SU-DHL-6 (cell line): ENCODE measurements at regions not wholly inside any gene's neighbourhood (a gene's known extent, or its start where the extent isn't known, plus 50 kb on each side); places are given as distances from the start of the nearest gene placed in this dataset.

ENCODE experiments used
- H2AFZ ChIP-seq: fragments of 200-600 bp; sonication (generic); 2 replicates; pipeline ENCODE4 v1.6.1; 2014; ENCODE audit warnings: low read depth, mild to moderate bottlenecking, moderate library complexity, mixed read lengths, antibody characterized with exemption, low read length; ENCODE audit not compliant: severe bottlenecking
- H3F3A ChIP-seq: fragments of 200-600 bp; shearing (Covaris generic); 2 replicates; pipeline ENCODE4 v1.6.0; 2016; ENCODE audit warnings: antibody characterized with exemption, mild to moderate bottlenecking; ENCODE audit not compliant: insufficient read depth
- H3K27ac ChIP-seq: fragments of 200-600 bp; sonication (generic); 2 replicates; pipeline ENCODE4 v1.5.1; 2016; ENCODE audit warnings: low read depth, mild to moderate bottlenecking, low read length, moderate library complexity, mixed read lengths
- H3K27me3 ChIP-seq: fragments of 200-600 bp; sonication (generic), shearing (Covaris generic); 2 replicates; pipeline ENCODE4 v1.6.0; 2014; ENCODE audit warnings: mild to moderate bottlenecking, low read length
- H3K36me3 ChIP-seq: fragments of 200-600 bp; sonication (generic); 2 replicates; pipeline ENCODE4 v1.6.1; 2014; ENCODE audit warnings: mild to moderate bottlenecking, low read length, mixed read lengths
- H3K4me2 ChIP-seq: fragments of 300-600, 200-600 bp; shearing (Covaris generic), sonication (generic); 2 replicates; pipeline ENCODE4 v1.6.0; 2014; ENCODE audit warnings: low read length, low read depth, mild to moderate bottlenecking; ENCODE audit not compliant: poor library complexity, severe bottlenecking
- H3K4me3 ChIP-seq: fragments of 200-600 bp; sonication (generic); 2 replicates; pipeline ENCODE4 v1.5.1; 2014; ENCODE audit warnings: antibody characterized with exemption, low read length, mild to moderate bottlenecking, mixed read lengths; ENCODE audit not compliant: insufficient read depth, poor library complexity, severe bottlenecking
- H3K79me2 ChIP-seq: fragments of 200-600 bp; sonication (generic); 2 replicates; pipeline ENCODE4 v1.6.1; 2014; ENCODE audit warnings: mild to moderate bottlenecking, low read length, moderate library complexity; ENCODE audit not compliant: insufficient read depth
- H3K9ac ChIP-seq: fragments of 200-600 bp; sonication (generic); 2 replicates; pipeline ENCODE4 v1.7.0; 2014; ENCODE audit warnings: mild to moderate bottlenecking, low read length
- H3K9me2 ChIP-seq: fragments of 200-600 bp; sonication (generic); replicated peaks from 2 replicates; pipeline ENCODE4 v1.6.1; 2014; ENCODE audit warnings: low read length; ENCODE audit not compliant: insufficient read depth
- H3K9me3 ChIP-seq: fragments of 200-600 bp; sonication (generic); 2 replicates; pipeline ENCODE4 v1.6.1; 2014; ENCODE audit warnings: low read length, mixed read lengths; ENCODE audit not compliant: insufficient read depth
- H4K20me1 ChIP-seq: fragments of 200-600 bp; sonication (generic); 2 replicates; pipeline ENCODE4 v1.6.1; 2014; ENCODE audit warnings: low read depth, mild to moderate bottlenecking, antibody characterized with exemption, low read length, moderate library complexity, mixed read lengths
- CTCF ChIP-seq: fragments of 200-600 bp; sonication (generic); IDR thresholded peaks from one replicate; pipeline ENCODE4 v1.5.1; 2017; ENCODE audit warnings: antibody characterized with exemption, mild to moderate bottlenecking, low read length, moderate library complexity; ENCODE audit not compliant: insufficient read depth, poor library complexity, severe bottlenecking
- EZH2phosphoT487 ChIP-seq: fragments of 200-600 bp; sonication (generic), shearing (Covaris generic); conservative IDR thresholded peaks from 2 replicates; pipeline ENCODE4 v1.6.1; 2018; ENCODE audit warnings: mild to moderate bottlenecking, antibody characterized with exemption, low read length, moderate library complexity, mixed read lengths

- Histone ChIP-seq H3K4me2 (no peak overlapping the region), H3K9ac (no peak overlapping the region), H3K27ac (no peak overlapping the region), H3F3A (no peaks in the 10 kb centered on the region), H3K36me3 (no peaks in the 10 kb centered on the region), H2AFZ (no peak overlapping the region), H4K20me1 (no peaks in the 10 kb centered on the region), H3K9me2 (no peaks in the 10 kb centered on the region), H3K79me2 (no peaks in the 10 kb centered on the region), H3K27me3 (no peaks in the 10 kb centered on the region), H3K9me3 (no peaks in the 10 kb centered on the region), H3K4me3 (no peak overlapping the region)
- TF ChIP-seq EZH2phosphoT487 (no peak), CTCF (no peak)
These were observed 107.8 kb upstream of the CD93 start for GRCh38 chr20:23193801-23194384.

GRCh38 chr20:23192469-23192868 is 106.3 kb upstream of the CD93 start:
- Histone ChIP-seq H3K79me2 (no peaks in the 10 kb centered on the region), H3K9ac (no peak overlapping the region), H3K9me2 (no peaks in the 10 kb centered on the region), H3K27ac (no peak overlapping the region), H3K4me2 (no peak overlapping the region), H3K4me3 (no peak overlapping the region), H4K20me1 (no peaks in the 10 kb centered on the region), H3K36me3 (no peaks in the 10 kb centered on the region), H2AFZ (no peak overlapping the region), H3K27me3 (no peaks in the 10 kb centered on the region), H3K9me3 (no peaks in the 10 kb centered on the region), H3F3A (no peaks in the 10 kb centered on the region)
- TF ChIP-seq EZH2phosphoT487 (no peak), CTCF (no peak)

DNA sequence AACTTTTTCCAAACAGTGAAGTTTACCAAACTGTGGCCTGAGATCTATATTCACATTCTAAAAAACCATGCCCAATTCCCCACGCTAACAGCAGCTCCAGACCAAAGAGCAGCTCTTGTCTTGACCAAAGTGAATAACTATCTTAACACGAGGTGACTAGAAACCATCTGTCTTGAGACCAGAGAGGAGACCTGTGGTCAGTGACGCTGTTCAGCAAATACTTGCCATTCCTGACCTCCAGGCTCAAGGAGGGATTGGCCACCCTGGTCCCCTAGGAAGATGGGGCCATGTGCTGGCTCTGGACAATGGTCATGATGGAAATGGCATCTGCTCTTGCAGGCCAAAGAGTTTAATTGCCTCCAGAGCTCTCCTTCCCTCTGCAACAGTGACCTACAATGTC is 104.4 kb upstream of the CD93 start:
- Histone ChIP-seq H4K20me1 (no peaks in the 10 kb centered on the region), H3K9ac (no peak overlapping the region), H2AFZ (no peak overlapping the region), H3K9me2 (no peaks in the 10 kb centered on the region), H3K4me3 (no peak overlapping the region), H3K79me2 (no peaks in the 10 kb centered on the region), H3K27ac (no peak overlapping the region), H3F3A (no peaks in the 10 kb centered on the region), H3K4me2 (no peak overlapping the region), H3K9me3 (no peaks in the 10 kb centered on the region), H3K27me3 (no peaks in the 10 kb centered on the region), H3K36me3 (no peaks in the 10 kb centered on the region)
- no peak for TF ChIP-seq EZH2phosphoT487
- TF ChIP-seq CTCF, result no peak
